ENCODE measurements at regions not wholly inside any gene's neighbourhood (a gene's known extent, or its start where the extent isn't known, plus 50 kb on each side); places are given as distances from the start of the nearest gene placed in this dataset.
"Not testable (repeated sequence)": the region's sequence is repeated elsewhere in the genome, so short reads cannot be mapped to it uniquely, and the experiment has no call there.

GRCh38 chr11:130679247-130679646 lies 230.8 kb downstream of the ADAMTS15 start:
- no peak for DNase-seq

GRCh38 chr11:130682471-130682870 lies 233.8 kb downstream of the SNX19 start:
- not testable (repeated sequence) for DNase-seq

GRCh38 chr11:130689222-130689908 lies 226.9 kb downstream of the SNX19 start:
- DNase-seq, result peak; percentile 70

GRCh38 chr11:130691581-130691980 lies 224.7 kb downstream of the SNX19 start:
- peak; percentile 56 for DNase-seq

GRCh38 chr11:130692220-130692619 lies 224.1 kb downstream of the SNX19 start:
- no peak for DNase-seq

GRCh38 chr11:130693543-130693942 lies 222.7 kb downstream of the SNX19 start:
- DNase-seq, result no peak

- DNase-seq, result no peak
Observed at GRCh38 chr11:130694488-130695045, 221.7 kb downstream of the SNX19 start.

GRCh38 chr11:130698174-130698573 lies 218.1 kb downstream of the SNX19 start:
- DNase-seq, result no peak

- DNase-seq, result no peak
Observed at GRCh38 chr11:130699561-130699960, 216.7 kb downstream of the SNX19 start.

- no peak for DNase-seq
Observed at GRCh38 chr11:130700092-130700491, 216.2 kb downstream of the SNX19 start.

GRCh38 chr11:130703489-130704190 lies 212.6 kb downstream of the SNX19 start:
- no peak for DNase-seq

GRCh38 chr11:130705670-130706421 lies 210.4 kb downstream of the SNX19 start:
- DNase-seq, result peak; percentile 16

- peak; percentile 87 for DNase-seq
Observed at GRCh38 chr11:130706572-130706971, 209.7 kb downstream of the SNX19 start.

- no peak for DNase-seq
Observed at GRCh38 chr11:130707217-130707616, 209.1 kb downstream of the SNX19 start.

GRCh38 chr11:130709531-130709930 lies 206.7 kb downstream of the SNX19 start:
- no peak for DNase-seq

- DNase-seq, result no peak
Observed at GRCh38 chr11:130710021-130710420, 206.3 kb downstream of the SNX19 start.

- peak; percentile 21 for DNase-seq
Observed at GRCh38 chr11:130710497-130711012, 205.7 kb downstream of the SNX19 start.

- DNase-seq, result peak; percentile 63
Observed at GRCh38 chr11:130711193-130711592, 205.1 kb downstream of the SNX19 start.

GRCh38 chr11:130712480-130712879 lies 203.8 kb downstream of the SNX19 start:
- DNase-seq, result no peak

- no peak for DNase-seq
Observed at GRCh38 chr11:130715085-130715876, 201.0 kb downstream of the SNX19 start.

GRCh38 chr11:130715877-130716220 lies 200.4 kb downstream of the SNX19 start:
- no peak for DNase-seq

GRCh38 chr11:130718120-130718519 lies 198.2 kb downstream of the SNX19 start:
- DNase-seq, result no peak
